Stimulated activated CD4-positive, alpha-beta T cell treated with anti-CD3 and anti-CD28 coated beads, TNF-alpha, amount 100 ng/mL, for 24 hours (primary cell): ENCODE measurements at regions not wholly inside any gene's neighbourhood (a gene's known extent, or its start where the extent isn't known, plus 50 kb on each side); places are given as distances from the start of the nearest gene placed in this dataset.
"Not testable (repeated sequence)": the region's sequence is repeated elsewhere in the genome, so short reads cannot be mapped to it uniquely, and the experiment has no call there.

ENCODE experiments used
- DNase-seq, 3 experiments: peaks; one replicate each; pipeline ENCODE4 v3.0.0-alpha.2; 2020; ENCODE audit warnings: low read depth in 3 of 3

DNA sequence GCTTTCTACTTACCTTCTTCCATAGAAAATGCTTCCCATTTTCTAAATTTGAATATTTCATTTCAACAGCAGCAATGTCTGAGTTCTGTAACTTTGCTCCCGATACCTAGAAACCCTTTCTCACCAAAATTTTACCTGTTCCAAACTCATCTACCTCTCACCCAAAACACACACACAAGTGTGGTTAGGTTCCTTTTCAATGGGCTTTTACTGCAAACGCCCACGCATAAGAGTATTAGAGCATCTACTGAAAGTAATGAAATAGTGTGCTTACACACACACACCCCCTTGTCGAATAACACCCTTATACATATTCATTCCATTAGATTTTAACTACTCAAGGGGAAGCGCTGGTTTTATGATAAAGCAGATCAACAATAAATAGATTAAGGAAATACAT lies 610.3 kb upstream of the AADAT start:
- no peak for DNase-seq

DNA sequence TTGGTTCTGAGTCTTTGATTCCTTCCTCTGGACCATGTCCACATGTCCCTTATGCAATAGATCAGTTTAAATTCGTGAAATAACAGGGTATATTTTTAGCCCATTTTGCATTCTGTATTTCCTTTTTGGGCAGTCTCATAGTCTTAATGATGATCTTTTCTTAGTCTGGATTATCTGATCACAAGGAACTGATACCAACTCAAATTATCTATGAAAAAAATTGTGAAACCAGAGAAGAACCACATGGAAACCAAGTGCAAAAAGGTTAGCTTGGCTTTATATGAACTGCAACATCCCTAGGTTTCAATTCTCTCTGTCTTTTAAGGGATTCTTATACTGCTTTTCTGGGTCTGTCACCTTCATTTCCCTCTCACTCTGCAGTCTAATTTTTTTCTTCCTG lies 608.6 kb upstream of the AADAT start:
- DNase-seq, result no peak

DNA sequence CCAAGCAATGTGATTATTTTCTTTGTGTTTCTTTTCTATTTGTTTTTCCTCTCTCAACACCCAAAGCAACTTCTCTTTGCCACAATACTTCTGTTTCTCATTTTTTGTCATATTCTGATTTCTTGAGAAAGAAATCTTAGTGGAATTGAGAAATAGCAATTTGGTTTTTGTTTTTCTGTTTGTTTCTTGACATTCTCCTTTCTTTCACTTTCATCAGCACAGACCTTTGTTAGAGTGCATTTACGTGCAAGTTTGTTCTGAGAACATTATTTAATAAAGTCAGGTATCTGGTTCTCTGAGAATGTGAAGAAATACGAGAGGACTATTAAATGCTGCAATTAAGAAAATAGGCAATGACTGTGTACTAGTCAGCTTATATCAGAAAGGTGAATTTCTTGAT lies 608.1 kb upstream of the AADAT start:
- DNase-seq, result no peak

DNA sequence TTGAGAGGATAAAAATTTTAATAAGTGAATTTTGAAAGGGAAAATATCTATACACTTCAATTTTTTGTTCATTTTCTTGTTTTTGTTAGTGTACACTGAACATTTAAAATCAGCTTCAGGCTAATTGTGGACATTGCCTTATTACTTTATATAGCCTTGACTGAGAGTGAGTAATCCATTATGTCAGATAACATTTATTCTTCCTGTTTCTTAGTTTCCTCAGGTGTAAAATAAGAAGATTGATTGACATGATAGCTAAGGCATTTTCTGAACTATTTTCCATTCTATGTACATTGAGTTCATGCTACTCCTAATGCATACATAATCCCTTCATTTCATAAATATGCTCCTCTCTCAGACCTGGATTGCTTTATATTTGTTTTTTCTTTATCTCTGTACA lies 607.3 kb upstream of the AADAT start:
- DNase-seq, result no peak

DNA sequence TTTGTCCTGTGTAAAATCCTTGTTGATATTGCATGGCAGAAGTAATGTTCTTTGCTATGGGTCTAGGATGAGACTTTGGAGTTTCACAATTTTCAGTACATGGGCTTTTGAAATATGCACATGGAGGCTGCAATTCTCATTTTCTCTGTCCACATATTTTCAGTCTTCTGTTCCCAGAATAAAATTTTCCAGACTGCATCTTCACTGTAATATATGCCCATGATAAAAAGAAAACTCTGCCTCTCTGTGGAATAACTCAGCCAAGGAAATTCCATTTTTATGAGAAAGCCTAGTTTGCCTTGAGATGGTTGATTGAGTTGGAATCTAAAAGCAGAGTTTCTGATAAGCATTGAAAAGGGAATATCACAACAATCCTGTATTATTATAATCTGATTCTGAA lies 601.4 kb upstream of the AADAT start:
- DNase-seq, result no peak

DNA sequence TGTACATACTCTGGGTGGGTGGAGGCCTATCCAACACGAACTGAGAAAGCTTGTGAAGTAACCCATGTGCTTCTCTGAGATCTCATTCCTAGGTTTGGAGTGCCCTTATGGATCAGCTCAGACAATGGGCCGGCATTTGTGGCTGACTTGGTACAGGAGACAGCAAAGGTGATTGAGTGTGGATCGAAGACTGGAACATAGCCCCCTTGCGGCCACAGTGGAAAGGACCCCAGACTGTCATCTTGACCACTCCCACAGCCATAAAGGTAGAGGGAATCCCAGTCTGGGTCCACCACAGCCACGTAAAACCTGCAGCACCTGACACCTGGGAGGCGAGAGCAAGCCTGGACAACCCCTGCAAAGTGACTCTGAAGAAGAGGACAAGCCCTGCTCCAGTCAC lies 598.0 kb upstream of the AADAT start:
- DNase-seq, result no peak

DNA sequence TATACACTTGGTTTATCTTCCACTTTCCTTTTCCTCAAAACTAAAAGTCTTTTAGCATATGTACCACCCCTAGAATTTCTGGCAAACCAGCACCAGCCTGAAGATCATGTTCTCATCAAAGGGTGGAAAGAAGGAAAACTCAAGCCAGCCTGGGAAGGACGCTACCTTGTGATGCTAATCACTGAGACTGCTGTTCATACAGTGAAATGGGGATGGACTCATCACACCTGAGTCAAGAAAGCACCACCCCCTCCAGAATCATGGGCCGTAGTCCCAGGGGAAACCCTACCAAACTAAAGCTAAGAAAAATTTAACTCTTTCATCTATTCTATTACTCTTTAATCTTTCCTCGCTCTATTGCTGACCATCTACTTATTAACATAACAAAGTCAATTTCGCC lies 595.9 kb upstream of the AADAT start:
- DNase-seq, result not testable (repeated sequence)

DNA sequence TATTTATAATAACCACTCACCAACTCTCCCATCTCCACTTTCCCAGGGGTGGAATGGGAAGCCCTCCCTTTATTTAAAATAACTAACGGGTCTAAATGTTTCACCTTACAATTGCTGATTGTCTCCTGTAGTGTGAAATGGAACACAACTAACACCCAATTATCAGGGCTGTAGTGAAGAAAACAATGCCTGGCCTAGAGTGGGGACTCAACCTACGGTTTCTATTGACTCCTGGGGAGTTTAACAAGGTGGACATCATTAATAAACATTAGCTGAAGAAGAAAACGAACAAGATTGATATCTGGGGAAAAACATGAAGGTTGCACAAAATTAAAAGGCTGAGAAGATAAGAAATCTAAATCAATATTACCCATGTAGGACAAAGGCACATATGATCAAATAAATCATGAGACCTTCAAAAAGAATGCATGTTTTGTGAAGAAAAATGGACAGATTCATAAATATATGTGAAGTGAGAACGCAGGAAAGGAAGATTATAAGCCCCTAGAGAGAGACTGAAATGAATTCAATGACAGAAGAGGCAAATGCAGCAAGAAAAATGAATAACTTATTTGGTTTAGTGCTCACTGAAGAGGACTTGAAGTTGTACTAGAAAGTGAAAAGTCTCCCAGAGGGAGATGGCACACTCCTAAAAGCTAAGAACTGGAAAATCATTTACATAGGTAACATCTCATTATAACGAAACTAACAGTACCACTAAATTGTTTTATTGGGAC lies 593.0 kb upstream of the AADAT start:
- DNase-seq, result no peak

DNA sequence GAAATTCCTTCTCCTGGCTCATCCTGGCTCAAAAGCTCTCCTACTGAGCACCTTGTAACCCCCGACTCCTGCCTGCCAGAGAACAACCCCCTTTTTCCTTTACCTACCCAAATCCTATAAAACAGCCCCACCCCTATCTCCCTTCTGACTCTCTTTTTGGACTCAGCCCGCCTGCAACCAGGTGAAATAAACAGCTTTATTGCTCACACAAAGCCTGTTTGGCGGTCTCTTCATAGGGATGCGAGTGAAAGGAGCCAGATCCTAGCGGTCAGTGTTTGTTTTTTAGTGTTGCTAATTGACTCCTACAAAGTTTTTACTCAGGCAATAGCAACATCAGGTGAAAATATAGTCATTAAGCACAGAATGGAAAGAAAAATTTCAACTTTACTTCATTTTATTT lies 592.3 kb upstream of the AADAT start:
- DNase-seq, result not testable (repeated sequence)

DNA sequence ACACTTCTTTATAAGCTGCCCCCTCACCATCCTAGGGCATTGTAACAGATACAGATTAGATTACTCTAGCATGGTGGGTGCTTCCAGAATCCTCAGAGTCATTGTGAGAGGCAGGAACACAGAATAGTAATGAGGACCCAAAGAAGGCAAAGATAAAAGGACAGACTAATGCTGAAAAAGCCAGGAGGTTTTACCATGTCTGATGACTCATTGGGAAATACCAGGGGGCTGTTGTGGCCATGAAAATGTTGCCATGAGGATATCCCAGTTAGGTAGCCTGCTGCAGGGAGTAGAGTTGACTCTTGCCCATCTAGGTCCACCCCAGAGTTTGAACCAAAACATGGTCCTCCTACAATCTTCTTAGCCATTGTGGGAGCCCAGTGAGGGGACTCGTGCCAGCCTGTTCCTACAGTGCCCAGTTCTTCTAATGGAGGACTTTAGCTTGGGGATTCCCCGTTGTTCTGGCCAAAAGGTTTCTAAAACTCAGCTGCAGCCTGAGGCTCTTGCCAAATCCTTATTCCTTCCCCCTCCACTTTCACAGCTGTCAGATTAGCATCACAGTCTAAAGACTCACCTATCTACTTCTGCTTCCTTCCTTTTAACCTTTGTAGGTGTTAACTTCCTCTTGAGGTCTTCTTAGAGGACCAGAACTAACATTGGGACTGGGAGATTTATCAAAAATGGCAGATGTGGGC lies 586.0 kb upstream of the AADAT start:
- no peak for DNase-seq

DNA sequence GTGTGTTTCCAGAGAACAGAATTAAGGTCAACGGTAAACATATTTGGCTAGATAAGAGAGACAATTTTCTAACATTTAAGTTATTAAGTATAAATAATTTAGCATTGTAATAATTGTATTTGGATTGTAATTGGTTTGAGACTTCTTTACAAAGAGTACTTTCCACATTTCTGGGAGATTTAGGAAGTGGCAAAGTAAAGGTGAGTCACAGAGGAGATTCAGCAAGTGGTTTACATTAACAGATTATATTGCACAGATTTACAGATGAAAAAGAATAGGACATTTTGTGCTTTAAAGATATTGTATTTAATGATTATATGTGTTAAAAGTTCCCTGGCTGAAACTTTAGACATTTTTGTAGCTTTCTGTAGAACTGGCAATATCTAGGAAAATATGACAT lies 584.4 kb upstream of the AADAT start:
- DNase-seq, result no peak

DNA sequence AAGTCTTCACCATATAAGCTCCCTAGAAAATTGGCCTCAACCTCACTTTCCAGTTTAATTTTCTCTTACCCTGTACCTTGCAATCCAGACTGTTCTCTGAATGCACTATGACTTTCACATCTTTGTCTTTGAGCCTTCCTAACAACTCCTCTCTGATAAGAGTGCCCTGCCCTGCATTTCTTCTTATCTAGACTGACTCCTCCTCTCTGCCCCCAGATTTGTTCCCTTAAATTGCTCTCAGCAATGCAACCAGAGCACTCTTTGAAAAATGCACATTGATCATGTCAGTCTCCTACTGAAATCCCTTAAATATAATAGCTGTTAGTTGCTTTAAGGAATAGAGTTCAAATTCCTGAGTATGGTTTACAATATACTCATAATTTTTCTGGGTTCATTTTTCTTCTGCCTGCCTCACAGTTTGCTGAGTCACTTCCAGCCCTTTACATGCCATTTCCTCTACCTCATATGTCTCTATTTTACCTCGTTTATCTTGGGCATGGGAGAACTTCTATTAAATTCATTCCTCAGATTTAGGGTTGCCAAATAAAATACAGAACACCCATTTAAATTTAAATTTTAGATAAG lies 582.7 kb upstream of the AADAT start:
- DNase-seq, result no peak

DNA sequence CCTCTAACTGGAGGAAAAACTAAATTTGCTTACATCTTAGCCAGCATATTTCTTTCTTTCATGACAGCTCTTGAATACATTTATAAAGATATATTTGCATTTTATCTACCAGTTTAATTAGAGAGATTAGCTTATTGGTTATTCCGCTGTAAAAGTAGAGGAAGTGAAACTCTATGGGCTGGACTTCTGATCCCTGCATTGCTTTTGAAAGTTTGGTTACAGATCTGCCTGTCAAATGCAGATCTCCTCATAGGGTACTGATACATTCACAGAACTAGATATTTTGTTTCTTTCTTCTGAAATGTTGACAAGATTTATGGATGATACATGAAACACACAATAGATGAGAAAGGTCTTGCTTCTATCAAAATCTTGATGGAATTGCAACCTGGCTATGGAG lies 581.4 kb upstream of the AADAT start:
- DNase-seq, result no peak

DNA sequence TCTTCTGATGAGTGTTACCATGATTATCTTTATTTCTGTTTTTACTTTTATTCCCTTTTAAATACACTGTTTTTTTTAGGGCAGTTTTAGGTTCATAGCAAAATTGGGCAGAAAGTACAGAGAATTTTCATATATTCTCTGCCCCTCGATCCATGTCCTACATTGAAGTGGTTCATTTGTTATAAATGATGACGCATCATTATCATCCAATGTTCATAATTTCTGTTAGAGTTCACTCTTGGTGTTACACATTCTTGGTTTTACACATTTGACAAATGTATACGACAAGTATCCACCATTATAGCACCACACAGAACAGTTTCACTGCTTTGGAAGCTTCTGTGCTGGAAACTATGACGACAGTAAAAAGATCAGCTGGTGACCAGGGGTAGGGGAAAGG lies 578.1 kb upstream of the AADAT start:
- no peak for DNase-seq

DNA sequence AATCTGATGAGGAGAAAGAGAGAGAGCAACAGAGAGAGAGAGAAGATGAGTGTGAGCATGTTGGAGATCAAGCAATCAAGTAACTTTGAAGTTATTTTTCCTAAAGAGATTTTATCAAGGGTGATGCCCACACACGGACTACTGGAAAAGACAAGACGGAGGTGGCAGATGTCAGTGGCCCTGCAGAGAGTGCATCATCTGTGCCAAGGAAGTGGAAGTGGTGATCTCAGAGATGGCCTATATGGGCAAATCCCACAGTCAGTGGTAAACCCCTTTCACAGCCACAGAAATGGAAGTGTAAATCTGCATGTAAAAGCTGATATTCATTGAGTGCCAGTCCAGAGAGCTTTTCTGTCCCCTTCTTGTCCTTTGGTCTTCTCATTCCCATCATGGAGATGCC lies 577.2 kb upstream of the AADAT start:
- no peak for DNase-seq

DNA sequence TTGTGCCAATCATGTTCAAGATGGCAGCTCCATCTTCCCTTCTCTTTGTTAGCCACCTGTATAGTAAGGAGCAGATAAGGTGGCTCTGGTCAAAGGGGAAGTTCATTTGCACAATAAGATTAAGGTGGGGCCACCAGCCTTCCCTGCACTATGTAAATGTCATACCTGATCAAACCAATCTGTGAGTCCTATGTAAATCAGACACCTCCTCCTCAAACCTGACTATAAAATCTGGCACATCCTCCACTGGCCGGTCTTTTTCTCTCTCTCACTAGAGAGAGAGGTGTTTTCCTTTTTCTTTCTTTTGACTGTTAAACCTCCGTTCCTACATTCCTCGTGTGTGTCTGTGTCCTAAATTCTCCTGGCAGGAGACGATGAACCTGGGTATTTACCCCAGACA lies 572.5 kb upstream of the AADAT start:
- DNase-seq, result no peak

DNA sequence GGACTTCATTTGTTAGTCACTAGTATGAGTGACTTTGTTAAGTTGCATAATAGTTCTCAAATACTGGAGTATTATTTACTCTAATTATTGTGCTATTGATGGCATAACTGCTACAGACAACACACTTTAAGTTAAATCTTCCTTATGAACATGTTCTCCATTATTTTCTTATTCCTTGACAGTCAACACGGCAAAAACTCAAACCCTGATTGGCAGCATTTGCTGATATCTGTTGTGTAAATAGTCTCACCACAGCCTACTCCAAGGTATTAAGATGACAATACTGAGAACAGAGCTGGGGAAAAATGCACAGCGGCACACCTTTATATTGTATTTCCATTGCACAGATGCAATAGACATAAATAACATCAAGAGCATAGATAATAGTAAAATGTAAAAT lies 568.0 kb upstream of the AADAT start:
- DNase-seq, result no peak

DNA sequence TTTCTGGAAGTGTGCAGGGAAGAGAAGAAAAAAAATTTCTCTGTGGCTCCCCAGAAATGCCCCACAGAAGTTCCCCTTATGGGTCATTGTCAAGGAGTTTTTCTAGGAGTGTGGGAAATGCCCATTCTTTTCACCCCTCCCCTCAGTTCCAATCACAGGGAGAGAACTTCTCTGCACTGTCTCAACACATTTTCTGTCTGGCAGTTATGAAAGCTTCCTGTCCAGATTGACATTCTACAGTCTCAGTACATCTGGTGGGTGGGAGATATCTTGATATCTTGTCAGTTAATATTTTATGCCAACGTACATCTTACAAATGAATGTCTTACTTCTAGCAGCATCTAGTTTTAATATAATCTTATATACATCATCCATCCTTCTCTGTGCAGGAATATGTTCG lies 566.8 kb upstream of the AADAT start:
- DNase-seq, result no peak

DNA sequence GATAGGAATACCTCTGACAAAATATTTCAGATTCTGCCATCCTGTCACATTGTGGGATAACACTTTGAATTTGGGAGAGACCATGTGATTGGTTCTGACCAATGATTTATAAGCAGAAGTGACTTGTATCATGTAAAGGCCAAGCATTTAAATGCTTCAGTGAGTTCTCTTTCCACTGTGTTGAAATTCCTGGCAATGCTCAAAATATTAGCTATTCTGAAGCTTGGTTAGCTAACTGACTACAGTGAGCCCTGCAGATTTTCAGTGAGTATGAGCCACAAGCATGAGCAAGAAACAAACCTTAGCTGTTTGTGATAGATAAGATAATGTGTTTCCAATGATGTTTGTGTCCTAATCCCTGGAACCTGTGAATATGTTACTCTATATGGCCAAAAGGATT lies 562.8 kb upstream of the AADAT start:
- no peak for DNase-seq

DNA sequence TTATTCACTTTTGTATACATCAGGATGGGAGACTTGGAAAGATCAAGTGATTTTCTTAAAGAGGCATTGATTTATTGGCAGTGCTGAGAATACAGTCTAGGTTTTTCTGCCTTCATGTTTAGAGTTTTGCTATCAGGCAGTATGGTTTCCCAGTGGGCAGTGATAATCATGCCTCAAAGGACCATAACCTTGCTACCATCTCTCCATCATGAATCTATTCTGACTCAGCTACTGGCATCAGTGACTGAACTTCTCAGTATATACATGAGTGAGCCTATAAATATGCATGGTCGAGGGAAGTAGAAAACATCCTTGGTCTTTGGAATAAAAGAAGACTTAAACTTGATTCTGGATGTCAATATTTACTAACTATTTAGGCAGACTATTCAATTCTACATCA lies 562.0 kb upstream of the AADAT start:
- DNase-seq, result no peak

DNA sequence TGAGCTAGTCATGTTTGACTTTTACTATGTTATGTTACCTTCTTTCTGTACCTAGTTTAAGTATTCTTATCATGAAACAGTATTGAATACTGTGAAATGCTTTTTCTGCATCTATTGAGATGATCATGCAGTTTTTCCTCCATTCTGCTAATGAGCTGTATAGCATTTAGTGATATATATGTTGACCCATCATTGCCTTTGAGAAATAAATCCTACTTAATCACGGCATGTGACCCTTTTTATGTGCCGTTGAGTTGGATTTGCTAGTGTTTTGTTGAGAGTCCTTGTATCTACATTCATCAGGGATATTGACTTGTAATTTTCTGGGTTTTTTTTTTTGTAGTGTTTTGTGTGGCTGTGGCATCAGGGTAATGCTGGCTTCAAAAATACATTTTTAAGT lies 537.7 kb upstream of the AADAT start:
- DNase-seq, result no peak

DNA sequence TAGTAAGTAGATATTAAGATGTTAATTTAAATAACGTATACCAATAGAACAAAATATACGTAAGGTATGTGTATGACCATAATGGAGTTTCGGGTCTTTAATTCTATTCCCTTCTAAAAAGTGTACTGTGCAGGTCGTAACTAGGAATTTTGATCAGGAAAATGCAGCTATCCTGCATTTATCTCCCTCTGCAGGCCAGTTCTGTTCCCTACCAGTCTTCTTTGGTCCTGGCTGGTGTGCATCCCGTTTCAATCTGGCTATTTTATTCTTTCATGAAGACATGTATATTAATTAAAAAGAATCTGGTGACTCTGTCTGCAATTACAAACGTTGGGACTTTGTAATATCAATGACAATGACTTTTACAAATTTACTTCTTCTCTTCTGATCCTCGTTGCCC lies 534.1 kb upstream of the AADAT start:
- DNase-seq, result no peak

DNA sequence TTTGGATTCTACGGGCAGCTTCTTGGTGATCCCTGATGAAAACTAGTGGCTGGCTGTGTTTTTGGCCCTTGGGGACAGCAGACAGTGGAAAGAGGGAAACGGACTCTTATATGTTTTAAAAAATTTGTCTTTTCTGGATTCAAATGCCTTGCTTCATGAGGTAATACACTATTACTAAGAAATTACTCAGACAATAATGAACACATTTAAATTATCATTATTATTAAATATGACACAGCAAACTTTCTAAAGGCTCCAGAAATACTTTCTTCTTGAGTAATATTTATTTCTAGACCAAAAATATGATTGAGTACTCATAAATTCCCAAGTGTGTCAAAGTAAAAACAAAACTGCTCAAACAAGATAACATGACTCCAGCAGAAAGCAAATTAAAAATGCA lies 520.7 kb upstream of the AADAT start:
- no peak for DNase-seq
